GM06990 (cell line): ENCODE measurements at regions not wholly inside any gene's neighbourhood (a gene's known extent, or its start where the extent isn't known, plus 50 kb on each side); places are given as distances from the start of the nearest gene placed in this dataset.

Experiments used
- DNase-seq: peaks from one replicate; pipeline ENCODE4 v3.0.0-alpha.2; 2011; ENCODE audit not compliant: insufficient read length; ENCODE audit errors: extremely low read depth
- H3K27me3 ChIP-seq: replicated peaks from 2 replicates; pipeline ENCODE4 v1.6.0; 2011; ENCODE audit warnings: low read length; ENCODE audit not compliant: control insufficient read depth, insufficient read depth
- H3K36me3 ChIP-seq: 2 replicates; pipeline ENCODE4 v1.5.1; 2011; ENCODE audit warnings: low read length; ENCODE audit not compliant: control insufficient read depth, insufficient read depth
- H3K4me3 ChIP-seq: replicated peaks from 2 replicates; pipeline ENCODE4 v1.5.1; 2011; ENCODE audit warnings: low read depth, mild to moderate bottlenecking, control low read depth, low read length
- TF ChIP-seq, protein P1 (sequence below): IDR thresholded peaks from 2 replicates; pipeline ENCODE4 v1.5.1; 2011; ENCODE audit warnings: low read length, control low read depth, mild to moderate bottlenecking, inconsistent platforms; ENCODE audit not compliant: insufficient read depth, poor library complexity, severe bottlenecking

DNA sequence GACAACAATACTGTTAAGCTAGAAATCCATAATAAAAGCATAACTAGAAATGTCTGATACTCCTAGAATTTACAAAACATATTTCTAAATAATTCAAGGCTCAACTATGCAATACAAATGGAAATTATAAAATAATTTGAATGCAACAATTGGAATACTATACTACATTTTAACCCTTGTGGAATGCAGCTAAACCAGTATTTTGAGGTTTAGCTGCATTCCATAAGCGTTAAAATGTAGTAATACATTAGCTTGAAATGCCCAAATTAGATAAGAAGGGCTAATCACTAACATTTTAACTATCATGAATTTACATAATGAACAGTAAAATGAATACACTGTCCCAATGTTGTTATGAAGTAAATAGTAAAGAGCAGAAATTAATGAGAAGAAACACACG is 617.2 kb upstream of the CHORDC1 start:
- Histone ChIP-seq H3K4me3 (no peak overlapping the region), H3K36me3 (no peaks in the 10 kb centered on the region), H3K27me3 (no peaks in the 10 kb centered on the region)
- TF ChIP-seq, protein P1, sequence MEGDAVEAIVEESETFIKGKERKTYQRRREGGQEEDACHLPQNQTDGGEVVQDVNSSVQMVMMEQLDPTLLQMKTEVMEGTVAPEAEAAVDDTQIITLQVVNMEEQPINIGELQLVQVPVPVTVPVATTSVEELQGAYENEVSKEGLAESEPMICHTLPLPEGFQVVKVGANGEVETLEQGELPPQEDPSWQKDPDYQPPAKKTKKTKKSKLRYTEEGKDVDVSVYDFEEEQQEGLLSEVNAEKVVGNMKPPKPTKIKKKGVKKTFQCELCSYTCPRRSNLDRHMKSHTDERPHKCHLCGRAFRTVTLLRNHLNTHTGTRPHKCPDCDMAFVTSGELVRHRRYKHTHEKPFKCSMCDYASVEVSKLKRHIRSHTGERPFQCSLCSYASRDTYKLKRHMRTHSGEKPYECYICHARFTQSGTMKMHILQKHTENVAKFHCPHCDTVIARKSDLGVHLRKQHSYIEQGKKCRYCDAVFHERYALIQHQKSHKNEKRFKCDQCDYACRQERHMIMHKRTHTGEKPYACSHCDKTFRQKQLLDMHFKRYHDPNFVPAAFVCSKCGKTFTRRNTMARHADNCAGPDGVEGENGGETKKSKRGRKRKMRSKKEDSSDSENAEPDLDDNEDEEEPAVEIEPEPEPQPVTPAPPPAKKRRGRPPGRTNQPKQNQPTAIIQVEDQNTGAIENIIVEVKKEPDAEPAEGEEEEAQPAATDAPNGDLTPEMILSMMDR, result no peak
- DNase-seq, result no peak

DNA sequence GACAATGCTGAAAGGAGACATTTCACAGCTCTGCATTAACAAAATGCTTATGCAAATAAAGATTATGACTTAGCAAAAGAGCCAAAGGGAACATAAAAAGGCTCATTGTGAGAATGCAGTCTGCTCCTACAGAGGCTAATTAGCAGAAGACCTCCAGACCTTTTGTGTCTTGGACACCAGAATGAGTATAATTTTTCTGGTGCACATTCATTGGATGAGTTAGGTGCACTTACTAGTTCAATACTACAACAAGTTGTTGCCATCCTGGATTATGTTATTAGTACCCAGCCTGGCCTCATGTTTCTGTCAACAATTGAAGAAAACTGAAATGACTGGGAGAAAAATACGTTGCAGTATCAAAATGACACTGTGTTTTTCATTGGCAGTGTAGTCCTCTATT is 613.2 kb upstream of the CHORDC1 start:
- TF ChIP-seq, protein P1, result no peak
- Histone ChIP-seq H3K4me3 (no peak overlapping the region), H3K36me3 (no peaks in the 10 kb centered on the region), H3K27me3 (no peaks in the 10 kb centered on the region)
- DNase-seq, result no peak

DNA sequence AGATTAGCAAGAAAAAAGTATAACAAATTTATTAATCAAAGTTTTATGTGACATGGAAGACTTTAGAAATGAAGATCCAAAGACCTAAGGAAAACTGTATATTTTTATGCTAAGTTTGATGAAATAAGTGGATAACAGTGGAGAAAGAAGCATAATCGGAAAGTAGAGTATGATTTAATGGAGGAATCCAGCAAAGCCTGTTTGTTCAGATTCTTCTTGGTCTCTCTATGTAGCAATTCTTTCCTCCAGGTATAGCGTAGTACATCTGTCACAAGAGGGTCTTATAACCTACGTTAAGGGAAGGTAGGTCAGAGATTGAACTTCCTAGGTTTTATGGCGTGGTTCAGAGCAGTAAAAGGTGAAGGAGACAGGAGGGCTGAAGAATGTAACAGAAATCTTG is 600.6 kb upstream of the CHORDC1 start:
- no peak for DNase-seq
- H3K27me3 ChIP-seq, result no peaks in the 10 kb centered on the region
- no peaks in the 10 kb centered on the region for H3K36me3 ChIP-seq
- TF ChIP-seq, protein P1, result no peak
- H3K4me3 ChIP-seq, result no peak overlapping the region

DNA sequence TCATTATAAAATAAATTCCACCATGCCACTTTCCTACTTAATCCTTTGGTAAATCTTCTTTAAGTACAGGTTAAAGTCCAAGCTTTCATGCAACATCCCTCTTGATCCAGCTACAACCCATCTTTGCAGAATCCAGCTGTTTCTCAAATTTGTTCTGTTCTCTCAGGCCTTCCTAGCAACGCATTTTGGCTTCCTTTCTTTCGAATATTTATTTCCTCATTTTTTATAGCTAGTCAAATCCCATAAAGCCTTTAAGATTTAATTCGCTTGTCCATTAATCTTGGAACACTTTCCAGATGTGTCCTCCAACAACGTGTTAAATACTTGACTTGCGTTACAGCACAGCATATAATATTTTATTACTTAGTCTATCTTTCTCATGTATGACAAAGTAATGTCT is 600.1 kb upstream of the CHORDC1 start:
- TF ChIP-seq, protein P1, result no peak
- Histone ChIP-seq H3K4me3 (no peak overlapping the region), H3K36me3 (no peaks in the 10 kb centered on the region), H3K27me3 (no peaks in the 10 kb centered on the region)
- DNase-seq, result no peak

DNA sequence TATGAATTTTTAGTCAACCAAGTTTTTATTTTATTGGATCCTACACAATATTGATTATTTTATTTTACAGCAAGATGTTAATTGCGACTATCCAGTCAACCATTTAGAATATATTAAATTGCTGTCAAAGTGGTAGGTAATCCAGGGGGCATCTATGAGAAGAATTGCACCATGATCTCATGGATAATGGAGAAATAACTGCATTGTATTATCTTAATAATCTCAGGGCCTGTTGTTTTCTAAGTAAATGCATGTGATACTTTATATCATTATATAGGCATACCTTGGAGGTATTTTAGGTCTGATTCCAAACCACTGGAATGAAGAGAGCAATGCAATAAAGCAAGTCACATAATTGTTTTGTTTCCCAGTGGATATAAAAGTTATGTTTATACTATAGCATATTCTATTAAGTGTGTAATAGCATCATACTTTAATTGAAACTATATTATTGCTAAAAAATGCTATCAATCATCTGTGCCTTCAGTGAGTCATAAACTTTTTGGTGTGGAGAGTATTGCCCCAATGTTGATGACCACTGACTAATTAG is 595.4 kb upstream of the CHORDC1 start:
- no peaks in the 10 kb centered on the region for H3K27me3 ChIP-seq
- no peak overlapping the region for H3K4me3 ChIP-seq
- no peaks in the 10 kb centered on the region for H3K36me3 ChIP-seq
- DNase-seq, result no peak
- TF ChIP-seq, protein P1, result no peak

DNA sequence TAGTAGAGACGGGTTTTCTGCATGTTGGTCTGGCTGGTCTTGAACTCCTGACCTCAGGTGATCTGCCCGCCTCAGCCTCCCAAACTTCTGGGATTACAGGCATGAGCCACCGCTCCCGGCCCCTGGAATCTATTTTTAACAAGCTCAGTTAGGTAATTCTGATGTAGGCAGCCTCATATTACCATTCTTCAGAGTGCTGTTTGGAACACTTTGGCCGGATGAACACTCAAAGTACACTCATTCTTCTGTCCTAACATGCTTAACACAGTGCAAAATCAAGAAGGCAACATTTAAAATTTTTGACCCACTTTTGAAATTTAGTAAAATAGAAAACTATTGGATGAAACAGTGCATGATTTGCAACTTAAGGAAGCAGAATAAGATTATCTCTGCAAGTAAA is 586.7 kb upstream of the CHORDC1 start:
- DNase-seq, result no peak
- Histone ChIP-seq H3K4me3 (no peak overlapping the region), H3K27me3 (no peaks in the 10 kb centered on the region), H3K36me3 (no peaks in the 10 kb centered on the region)
- TF ChIP-seq, protein P1, result no peak
